Ascending aorta (tissue), 2 donors: ENCODE measurements at regions not wholly inside any gene's neighbourhood (a gene's known extent, or its start where the extent isn't known, plus 50 kb on each side); places are given as distances from the start of the nearest gene placed in this dataset.

ENCODE experiments used
- DNase-seq, 2 donors: peaks; one replicate each; pipeline ENCODE4 v3.0.0-alpha.2; 2019; ENCODE audit warnings: low spot score in 2 of 2
- H3K27ac ChIP-seq, 2 donors: fragments of 200-600 bp; sonication (generic); one replicate each; pipeline ENCODE4 v1.5.1; 2016 to 2017; ENCODE audit warnings: mild to moderate bottlenecking in 1 of 2
- H3K27me3 ChIP-seq: fragments of 200-600 bp; sonication (generic); one replicate; pipeline ENCODE4 v1.5.1; 2017
- H3K36me3 ChIP-seq, 2 donors: fragments of 200-600 bp; sonication (generic); one replicate each; pipeline ENCODE4 v1.5.1; 2016
- H3K4me1 ChIP-seq, 2 donors: fragments of 200-600 bp; sonication (generic); one replicate each; pipeline ENCODE4 v1.5.1; 2016 to 2017; ENCODE audit warnings: mild to moderate bottlenecking in 1 of 2
- H3K4me3 ChIP-seq, 2 donors: fragments of 200-600 bp; sonication (generic); one replicate each; pipeline ENCODE4 v1.5.1; 2016 to 2017; ENCODE audit warnings: mild to moderate bottlenecking in 1 of 2
- H3K9me3 ChIP-seq, 2 donors: fragments of 200-600 bp; sonication (generic); one replicate each; pipeline ENCODE4 v1.5.1; 2016
- intact Hi-C: fragments of 100-400 bp; cut with DNase I; formaldehyde crosslinking; loops from one replicate; pipeline ENCODE4 v1.15.1; 2023
- TF ChIP-seq, protein P1 (sequence below), 3 experiments: fragments of 200-600 bp in 2 of 3; fragments of 450-650 bp in 1 of 3; sonication (generic) in 2 of 3; IDR thresholded peaks; one replicate each; pipeline ENCODE4 v1.5.1; 2016 to 2019; ENCODE audit warnings: antibody characterized with exemption in 3 of 3, mild to moderate bottlenecking in 1 of 3, moderate library complexity in 1 of 3

- Histone ChIP-seq H3K4me1 (no peaks in the 10 kb centered on the region), H3K4me3 (no peak overlapping the region), H3K27ac (no peak overlapping the region), H3K9me3 (no peaks in the 10 kb centered on the region), H3K36me3 (no peaks in the 10 kb centered on the region), H3K27me3 (no peaks in the 10 kb centered on the region)
- intact Hi-C loops = no loop called here
- no peak for DNase-seq
- TF ChIP-seq, protein P1, sequence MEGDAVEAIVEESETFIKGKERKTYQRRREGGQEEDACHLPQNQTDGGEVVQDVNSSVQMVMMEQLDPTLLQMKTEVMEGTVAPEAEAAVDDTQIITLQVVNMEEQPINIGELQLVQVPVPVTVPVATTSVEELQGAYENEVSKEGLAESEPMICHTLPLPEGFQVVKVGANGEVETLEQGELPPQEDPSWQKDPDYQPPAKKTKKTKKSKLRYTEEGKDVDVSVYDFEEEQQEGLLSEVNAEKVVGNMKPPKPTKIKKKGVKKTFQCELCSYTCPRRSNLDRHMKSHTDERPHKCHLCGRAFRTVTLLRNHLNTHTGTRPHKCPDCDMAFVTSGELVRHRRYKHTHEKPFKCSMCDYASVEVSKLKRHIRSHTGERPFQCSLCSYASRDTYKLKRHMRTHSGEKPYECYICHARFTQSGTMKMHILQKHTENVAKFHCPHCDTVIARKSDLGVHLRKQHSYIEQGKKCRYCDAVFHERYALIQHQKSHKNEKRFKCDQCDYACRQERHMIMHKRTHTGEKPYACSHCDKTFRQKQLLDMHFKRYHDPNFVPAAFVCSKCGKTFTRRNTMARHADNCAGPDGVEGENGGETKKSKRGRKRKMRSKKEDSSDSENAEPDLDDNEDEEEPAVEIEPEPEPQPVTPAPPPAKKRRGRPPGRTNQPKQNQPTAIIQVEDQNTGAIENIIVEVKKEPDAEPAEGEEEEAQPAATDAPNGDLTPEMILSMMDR (IDR thresholded peaks at IDR 0.05) = no peak
These were observed 202.3 kb downstream of the NUAK1 start for GRCh38 chr12:105936496-105936895.

DNA sequence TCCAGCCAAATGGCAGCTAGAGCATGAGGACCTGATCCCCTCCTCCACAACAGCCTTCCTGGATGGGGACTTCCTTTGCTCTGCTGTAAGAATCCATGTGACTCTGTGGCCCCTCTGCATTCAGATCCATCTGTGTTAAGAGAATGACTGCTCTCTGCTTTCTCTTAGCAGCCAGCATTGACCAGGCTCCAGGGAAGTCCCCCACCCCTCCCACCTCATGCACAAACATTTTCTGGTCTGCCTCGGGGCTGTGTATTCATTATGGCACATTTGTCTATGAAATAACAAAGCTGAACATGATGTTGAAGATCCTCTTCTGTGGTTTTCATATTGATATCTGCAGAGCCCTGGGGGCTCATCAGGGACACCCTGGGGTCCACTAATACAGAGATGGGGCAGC lies 201.7 kb downstream of the NUAK1 start:
- no peaks in the 10 kb centered on the region for H3K36me3 ChIP-seq
- no peak for DNase-seq
- H3K27me3 ChIP-seq = no peaks in the 10 kb centered on the region
- no peaks in the 10 kb centered on the region for H3K4me1 ChIP-seq
- no peak overlapping the region for H3K27ac ChIP-seq
- no peaks in the 10 kb centered on the region for H3K9me3 ChIP-seq
- TF ChIP-seq, protein P1 (IDR thresholded peaks at IDR 0.05) = no peak
- H3K4me3 ChIP-seq = no peak overlapping the region
- intact Hi-C loops = no loop called here

DNA sequence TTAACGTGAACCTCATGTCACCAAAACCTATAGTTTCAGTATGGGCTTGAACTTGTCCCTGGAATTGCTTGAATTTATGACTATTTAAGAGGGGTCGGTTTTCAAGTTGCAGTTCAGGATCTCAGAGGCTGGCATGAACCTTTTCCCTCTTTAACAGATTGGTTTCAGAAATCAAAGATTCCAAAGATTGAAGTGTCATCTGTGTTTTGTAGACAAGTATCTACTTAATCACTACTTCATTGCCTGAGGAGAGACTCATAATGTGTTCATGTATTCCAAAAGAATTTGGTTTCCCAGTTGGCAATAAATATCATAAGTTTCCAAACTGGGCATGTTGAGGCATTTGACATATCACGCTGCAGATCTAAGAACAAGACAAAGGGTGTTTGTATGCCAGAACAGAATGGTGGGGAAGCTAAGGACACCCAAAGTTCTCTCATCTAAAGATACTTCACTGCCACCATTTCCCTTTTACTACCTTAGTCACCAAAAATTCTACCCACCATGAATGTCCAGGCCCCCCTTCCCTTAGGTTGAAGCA lies 199.5 kb downstream of the NUAK1 start:
- intact Hi-C loops = no loop called here
- no peak overlapping the region for H3K27ac ChIP-seq
- H3K9me3 ChIP-seq = no peaks in the 10 kb centered on the region
- no peaks in the 10 kb centered on the region for H3K4me1 ChIP-seq
- no peaks in the 10 kb centered on the region for H3K27me3 ChIP-seq
- no peaks in the 10 kb centered on the region for H3K36me3 ChIP-seq
- no peak overlapping the region for H3K4me3 ChIP-seq
- no peak for DNase-seq
- TF ChIP-seq, protein P1 (IDR thresholded peaks at IDR 0.05) = no peak

- Histone ChIP-seq H3K4me3 (no peak overlapping the region), H3K9me3 (no peaks in the 10 kb centered on the region), H3K27me3 (no peaks in the 10 kb centered on the region), H3K36me3 (no peaks in the 10 kb centered on the region), H3K27ac (no peak overlapping the region), H3K4me1 (peaks cover 0 to under 1% of the 10 kb centered on the region in 2 donors)
- TF ChIP-seq, protein P1 (IDR thresholded peaks at IDR 0.05) = no peak
- intact Hi-C loops = no loop called here
- DNase-seq = no peak
These were observed 196.5 kb downstream of the NUAK1 start for GRCh38 chr12:105942281-105942680.

- H3K36me3 ChIP-seq = no peaks in the 10 kb centered on the region
- no peaks in the 10 kb centered on the region for H3K27me3 ChIP-seq
- H3K27ac ChIP-seq = no peak overlapping the region
- no peaks in the 10 kb centered on the region for H3K9me3 ChIP-seq
- TF ChIP-seq, protein P1 (IDR thresholded peaks at IDR 0.05) = no peak
- peaks cover 0 to 9% of the 10 kb centered on the region in 2 donors for H3K4me1 ChIP-seq
- intact Hi-C loops = no loop called here
- H3K4me3 ChIP-seq = no peak overlapping the region
- DNase-seq = no peak
These were observed 195.2 kb downstream of the NUAK1 start for GRCh38 chr12:105943525-105943924.

DNA sequence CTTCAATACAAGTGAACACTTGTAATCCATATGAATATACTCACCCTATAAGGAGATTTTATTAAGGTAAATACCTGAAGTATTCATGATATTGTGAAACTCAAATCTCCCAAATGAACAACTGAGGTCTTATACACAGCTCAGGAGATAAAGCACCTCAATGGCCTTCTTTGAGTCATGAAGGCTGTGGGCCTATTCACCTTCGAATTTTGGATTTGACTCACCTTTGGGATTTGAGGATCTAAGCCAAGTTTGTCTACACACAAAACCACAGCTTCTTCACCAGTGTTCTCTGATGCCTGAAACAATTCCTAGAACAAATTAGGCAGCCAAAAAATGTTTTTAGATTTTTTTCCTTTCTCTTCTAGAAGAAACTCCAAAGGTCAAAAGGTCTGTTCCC lies 194.1 kb downstream of the NUAK1 start:
- intact Hi-C loops = loop anchor here (5.0 kb wide), 3 partner anchors 122 to 237 kb away; partner anchors contain the start of gene NUAK1
- TF ChIP-seq, protein P1 (IDR thresholded peaks at IDR 0.05) = no peak
- no peak overlapping the region for H3K4me3 ChIP-seq
- DNase-seq = no peak
- H3K36me3 ChIP-seq = no peaks in the 10 kb centered on the region
- no peaks in the 10 kb centered on the region for H3K27me3 ChIP-seq
- no peaks in the 10 kb centered on the region for H3K9me3 ChIP-seq
- H3K27ac ChIP-seq = no peak overlapping the region
- peaks cover 6 to 15% of the 10 kb centered on the region in 2 donors for H3K4me1 ChIP-seq
